HG03097 (cell line): ENCODE measurements at regions not wholly inside any gene's neighbourhood (a gene's known extent, or its start where the extent isn't known, plus 50 kb on each side); places are given as distances from the start of the nearest gene placed in this dataset.
"Not testable (repeated sequence)": the region's sequence is repeated elsewhere in the genome, so short reads cannot be mapped to it uniquely, and the experiment has no call there.

Experiments used
- ATAC-seq: cut with Tn5 transposase; IDR thresholded peaks from one replicate; pipeline ENCODE4 v1.9.1; 2021; ENCODE audit not compliant: unreplicated experiment, low FRiP score

- ATAC-seq = no peak
Observed at GRCh38 chr13:85610024-85610423, 189.2 kb downstream of the SLITRK6 start.

GRCh38 chr13:85608255-85608829, 190.9 kb downstream of the SLITRK6 start:
- ATAC-seq = no peak

- no peak for ATAC-seq
Observed at GRCh38 chr13:85603735-85604134, 195.5 kb downstream of the SLITRK6 start.

GRCh38 chr13:85601526-85601925, 197.7 kb downstream of the SLITRK6 start:
- no peak for ATAC-seq

GRCh38 chr13:85597790-85598500, 201.3 kb downstream of the SLITRK6 start:
- ATAC-seq = no peak

- ATAC-seq = no peak
Observed at GRCh38 chr13:85592211-85592610, 207.0 kb downstream of the SLITRK6 start.

- no peak for ATAC-seq
Observed at GRCh38 chr13:85590231-85590931, 208.8 kb downstream of the SLITRK6 start.

GRCh38 chr13:85589021-85589420, 210.2 kb downstream of the SLITRK6 start:
- ATAC-seq = no peak

GRCh38 chr13:85588359-85588758, 210.9 kb downstream of the SLITRK6 start:
- ATAC-seq = no peak

- no peak for ATAC-seq
Observed at GRCh38 chr13:85586856-85587255, 212.4 kb downstream of the SLITRK6 start.

- no peak for ATAC-seq
Observed at GRCh38 chr13:85586422-85586831, 212.8 kb downstream of the SLITRK6 start.

GRCh38 chr13:85582890-85583289, 216.3 kb downstream of the SLITRK6 start:
- no peak for ATAC-seq

GRCh38 chr13:85575110-85575509, 224.1 kb downstream of the SLITRK6 start:
- no peak for ATAC-seq

GRCh38 chr13:85567909-85568308, 231.3 kb downstream of the SLITRK6 start:
- no peak for ATAC-seq

GRCh38 chr13:85565652-85566051, 233.6 kb downstream of the SLITRK6 start:
- no peak for ATAC-seq

GRCh38 chr13:85564598-85564997, 234.6 kb downstream of the SLITRK6 start:
- no peak for ATAC-seq

GRCh38 chr13:85562282-85562681, 236.9 kb downstream of the SLITRK6 start:
- ATAC-seq = no peak

- ATAC-seq = no peak
Observed at GRCh38 chr13:85557691-85558467, 241.3 kb downstream of the SLITRK6 start.

GRCh38 chr13:85551012-85551411, 248.2 kb downstream of the SLITRK6 start:
- ATAC-seq = no peak

GRCh38 chr13:85549819-85550218, 249.4 kb downstream of the SLITRK6 start:
- ATAC-seq = no peak

GRCh38 chr13:85548845-85549244, 250.4 kb downstream of the SLITRK6 start:
- not testable (repeated sequence) for ATAC-seq
